Brain microvascular endothelial cell (primary cell): ENCODE measurements at regions not wholly inside any gene's neighbourhood (a gene's known extent, or its start where the extent isn't known, plus 50 kb on each side); places are given as distances from the start of the nearest gene placed in this dataset.

Source experiments
- DNase-seq: peaks from one replicate; pipeline ENCODE4 v3.0.0-alpha.2; 2020
- H3K27ac ChIP-seq: fragments of 250-450 bp; sonication (Bioruptor Pico); 2 replicates; pipeline ENCODE4 v1.5.1; 2020; ENCODE audit warnings: mild to moderate bottlenecking, moderate library complexity
- H3K27me3 ChIP-seq: fragments of 250-450 bp; sonication (Bioruptor Pico); replicated peaks from 2 replicates; pipeline ENCODE4 v1.5.1; 2020; ENCODE audit warnings: mild to moderate bottlenecking
- H3K36me3 ChIP-seq: fragments of 250-450 bp; sonication (Bioruptor Pico); replicated peaks from 2 replicates; pipeline ENCODE4 v1.5.1; 2020; ENCODE audit warnings: mild to moderate bottlenecking
- H3K4me3 ChIP-seq: 2 replicates; pipeline ENCODE4 v1.5.1; 2011; ENCODE audit warnings: low read depth, mild to moderate bottlenecking, control low read depth, low read length, moderate library complexity
- in situ Hi-C: cut with HindIII; loops from 2 replicates; pipeline ENCODE4 v1.10.0; 2017; ENCODE audit warnings: low sequenced_read_pairs, low pct_ligation_motif_present
- TF ChIP-seq, protein P1 (sequence below): IDR thresholded peaks from 2 replicates; pipeline ENCODE4 v1.5.1; 2011; ENCODE audit warnings: low read depth, mild to moderate bottlenecking, moderate library complexity, low read length, control low read depth, inconsistent platforms; ENCODE audit errors: missing control alignments

- in situ Hi-C loops = no loop called here
- TF ChIP-seq, protein P1, sequence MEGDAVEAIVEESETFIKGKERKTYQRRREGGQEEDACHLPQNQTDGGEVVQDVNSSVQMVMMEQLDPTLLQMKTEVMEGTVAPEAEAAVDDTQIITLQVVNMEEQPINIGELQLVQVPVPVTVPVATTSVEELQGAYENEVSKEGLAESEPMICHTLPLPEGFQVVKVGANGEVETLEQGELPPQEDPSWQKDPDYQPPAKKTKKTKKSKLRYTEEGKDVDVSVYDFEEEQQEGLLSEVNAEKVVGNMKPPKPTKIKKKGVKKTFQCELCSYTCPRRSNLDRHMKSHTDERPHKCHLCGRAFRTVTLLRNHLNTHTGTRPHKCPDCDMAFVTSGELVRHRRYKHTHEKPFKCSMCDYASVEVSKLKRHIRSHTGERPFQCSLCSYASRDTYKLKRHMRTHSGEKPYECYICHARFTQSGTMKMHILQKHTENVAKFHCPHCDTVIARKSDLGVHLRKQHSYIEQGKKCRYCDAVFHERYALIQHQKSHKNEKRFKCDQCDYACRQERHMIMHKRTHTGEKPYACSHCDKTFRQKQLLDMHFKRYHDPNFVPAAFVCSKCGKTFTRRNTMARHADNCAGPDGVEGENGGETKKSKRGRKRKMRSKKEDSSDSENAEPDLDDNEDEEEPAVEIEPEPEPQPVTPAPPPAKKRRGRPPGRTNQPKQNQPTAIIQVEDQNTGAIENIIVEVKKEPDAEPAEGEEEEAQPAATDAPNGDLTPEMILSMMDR = no peak
- H3K36me3 ChIP-seq = no peaks in the 10 kb centered on the region
Observed at GRCh38 chr22:48277868-48278581, 1515.6 kb downstream of the TBC1D22A start.

GRCh38 chr22:48276994-48277867 lies 1514.8 kb downstream of the TBC1D22A start:
- in situ Hi-C loops = no loop called here
- TF ChIP-seq, protein P1 = no peak
- no peak for DNase-seq
- Histone ChIP-seq H3K4me3 (no peak overlapping the region), H3K36me3 (no peaks in the 10 kb centered on the region), H3K27me3 (no peaks in the 10 kb centered on the region), H3K27ac (no peak overlapping the region)

More at GRCh38 chr22:48277868-48278581, 1515.6 kb downstream of the TBC1D22A start:
- H3K4me3 ChIP-seq = no peak overlapping the region
- DNase-seq = no peak
- no peak overlapping the region for H3K27ac ChIP-seq
- H3K27me3 ChIP-seq = no peaks in the 10 kb centered on the region

GRCh38 chr22:48275412-48275811 lies 1513.0 kb downstream of the TBC1D22A start:
- TF ChIP-seq, protein P1 = no peak
- H3K36me3 ChIP-seq = no peaks in the 10 kb centered on the region
- DNase-seq = no peak
- in situ Hi-C loops = no loop called here
- H3K4me3 ChIP-seq = no peak overlapping the region
- H3K27me3 ChIP-seq = no peaks in the 10 kb centered on the region
- H3K27ac ChIP-seq = no peak overlapping the region

DNA sequence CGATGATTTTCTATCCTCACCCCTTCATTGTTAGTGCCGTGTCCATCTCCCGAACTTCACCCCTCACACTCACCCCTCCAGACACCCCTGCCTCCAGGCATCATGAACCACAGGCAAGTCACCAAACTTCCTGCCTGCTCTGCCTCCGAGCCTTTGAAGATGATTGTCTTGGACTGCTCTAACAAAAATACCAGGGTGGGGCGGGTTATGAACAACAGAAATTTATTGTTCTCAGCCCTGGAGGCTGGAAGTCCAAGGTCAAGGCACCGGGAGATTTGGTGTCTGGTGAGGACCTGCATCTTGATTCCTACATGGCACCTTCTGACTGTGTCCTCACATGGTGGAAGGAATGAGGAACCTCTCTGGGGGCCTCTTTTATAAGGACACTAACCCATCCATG lies 1508.3 kb downstream of the TBC1D22A start:
- no peaks in the 10 kb centered on the region for H3K27me3 ChIP-seq
- H3K4me3 ChIP-seq = no peak overlapping the region
- TF ChIP-seq, protein P1 = no peak
- H3K36me3 ChIP-seq = no peaks in the 10 kb centered on the region
- in situ Hi-C loops = no loop called here
- no peak overlapping the region for H3K27ac ChIP-seq
- DNase-seq = no peak

GRCh38 chr22:48268771-48269552 lies 1506.5 kb downstream of the TBC1D22A start:
- in situ Hi-C loops = no loop called here
- no peak overlapping the region for H3K27ac ChIP-seq
- DNase-seq = no peak
- TF ChIP-seq, protein P1 = no peak
- H3K4me3 ChIP-seq = no peak overlapping the region
- no peaks in the 10 kb centered on the region for H3K36me3 ChIP-seq
- H3K27me3 ChIP-seq = no peaks in the 10 kb centered on the region
